K562 (cell line): ENCODE measurements at regions not wholly inside any gene's neighbourhood (a gene's known extent, or its start where the extent isn't known, plus 50 kb on each side); places are given as distances from the start of the nearest gene placed in this dataset.

ENCODE experiments used
- ASH1L ChIP-seq: fragments of 450-650 bp; IDR thresholded peaks from 2 replicates; pipeline ENCODE4 v1.6.1; 2018; ENCODE audit warnings: borderline replicate concordance, mild to moderate bottlenecking, low read depth; ENCODE audit not compliant: partially characterized antibody
- CTCF ChIP-seq, 3 experiments: IDR thresholded peaks in 2 of 3; conservative IDR thresholded peaks in 1 of 3; 2 replicates each; pipeline ENCODE4 v1.5.1; 2011 to 2012; ENCODE audit warnings: low read length in 3 of 3, mild to moderate bottlenecking in 3 of 3, control low read depth in 2 of 3, improper control_type of control experiment in 1 of 3, inconsistent platforms in 1 of 3, low read depth in 1 of 3, mixed read lengths in 1 of 3, moderate library complexity in 1 of 3; ENCODE audit not compliant: insufficient read depth in 2 of 3
- CXXC5 ChIP-seq: fragments of 250-450 bp; sonication (Bioruptor Pico); IDR thresholded peaks from 2 replicates; pipeline ENCODE4 v1.8.0; 2022; ENCODE audit warnings: inconsistent platforms, mild to moderate bottlenecking, moderate library complexity
- DDX20 ChIP-seq: fragments of 450-650 bp; IDR thresholded peaks from 2 replicates; pipeline ENCODE4 v1.6.1; 2016; ENCODE audit warnings: missing genetic modification characterization, low read depth, mild to moderate bottlenecking, missing compliant biosample characterization, moderate library complexity
- E2F6 ChIP-seq, 2 experiments: IDR thresholded peaks; 2 replicates each; pipeline ENCODE4 v1.6.1; 2011; ENCODE audit warnings: borderline replicate concordance in 1 of 2, control low read depth in 1 of 2, low read depth in 1 of 2, low read length in 1 of 2, mild to moderate bottlenecking in 1 of 2, mixed read lengths in 1 of 2, moderate library complexity in 1 of 2; ENCODE audit not compliant: insufficient read depth in 1 of 2, insufficient read length in 1 of 2, poor library complexity in 1 of 2, severe bottlenecking in 1 of 2; ENCODE audit errors: extremely low read depth in 1 of 2
- ETV6 ChIP-seq, 3 experiments: fragments of 150-350 bp in 1 of 3; sonication (generic) in 1 of 3; formaldehyde crosslinking in 1 of 3; IDR thresholded peaks; 2 replicates each; pipeline versions ENCODE4 v1.6.1 to v1.8.0; 2014 to 2022; ENCODE audit warnings: borderline replicate concordance in 2 of 3, low read depth in 2 of 3, antibody characterized with exemption in 1 of 3, low read length in 1 of 3, mild to moderate bottlenecking in 1 of 3, missing genetic modification reagents in 1 of 3
- FUS ChIP-seq: fragments of 200-400 bp; formaldehyde crosslinking; optimal IDR thresholded peaks from 2 replicates; pipeline ENCODE3; 2017; ENCODE audit warnings: low read depth, low read length
- MTF1 ChIP-seq: fragments of 250-450 bp; sonication (Bioruptor Pico); IDR thresholded peaks from 2 replicates; pipeline ENCODE4 v1.9.0; 2021; ENCODE audit warnings: moderate library complexity, mild to moderate bottlenecking, inconsistent platforms, borderline replicate concordance
- POLR2AphosphoS5 ChIP-seq: IDR thresholded peaks from 2 replicates; pipeline ENCODE4 v1.6.1; 2011; ENCODE audit warnings: mild to moderate bottlenecking, low read depth, low read length, moderate library complexity; ENCODE audit not compliant: control insufficient read depth, insufficient read depth
- SRF ChIP-seq, 2 experiments: fragments of 250-450, 450-650 bp in 1 of 2; sonication (Bioruptor Pico) in 1 of 2; sonication (generic) in 1 of 2; formaldehyde crosslinking; IDR thresholded peaks; 2 replicates each; pipeline versions ENCODE4 v1.5.0 to v1.5.1; 2020 to 2022; ENCODE audit warnings: mild to moderate bottlenecking in 1 of 2, missing genetic modification reagents in 1 of 2
- ZBTB8A ChIP-seq: fragments of 450-650 bp; IDR thresholded peaks from 2 replicates; pipeline ENCODE4 v1.6.1; 2018; ENCODE audit warnings: mild to moderate bottlenecking, moderate library complexity; ENCODE audit not compliant: partially characterized antibody
- ZNF175 ChIP-seq: fragments of 200-800 bp; sonication (Bioruptor generic); IDR thresholded peaks from 2 replicates; pipeline ENCODE4 v1.6.1; 2016; ENCODE audit warnings: low read depth, mild to moderate bottlenecking, missing genetic modification characterization, missing compliant biosample characterization

- TF ChIP-seq ZNF175 (CRISPR knock-in tag) = no peak
- TF ChIP-seq CXXC5 (CRISPR knock-in tag) = no peak
- no peak for TF ChIP-seq DDX20
- no peak for TF ChIP-seq POLR2AphosphoS5
- TF ChIP-seq ZBTB8A = no peak
- no peak for TF ChIP-seq FUS
- no peak for TF ChIP-seq SRF (CRISPR knock-in tag; IDR thresholded peaks at IDR 0.05)
- TF ChIP-seq ASH1L = no peak
- TF ChIP-seq CTCF (IDR thresholded peaks at IDR 0.05 in 2 of 3, conservative IDR thresholded peaks at IDR 0.05 in 1 of 3; ENCODE audit: insufficient read depth in 2 of 3, low read depth in 1 of 3, low read length in 3 of 3) = no peak
- no peak for TF ChIP-seq E2F6 (IDR thresholded peaks at IDR 0.05; ENCODE audit: borderline replicate concordance in 1 of 2, extremely low read depth in 1 of 2, insufficient read depth in 1 of 2, insufficient read length in 1 of 2, low read depth in 1 of 2, low read length in 1 of 2, poor library complexity in 1 of 2, severe bottlenecking in 1 of 2)
- TF ChIP-seq ETV6 (IDR thresholded peaks at IDR 0.05; ENCODE audit: borderline replicate concordance in 1 of 2, low read depth in 2 of 2, low read length in 1 of 2) = no peak
- no peak for TF ChIP-seq ETV6 (CRISPR knock-in tag; IDR thresholded peaks at IDR 0.05; ENCODE audit: borderline replicate concordance)
- TF ChIP-seq MTF1 (CRISPR knock-in tag) = no peak
These were observed 636.1 kb upstream of the CCDC179 start for GRCh38 chr11:23496340-23496739.
